T-cell (primary cell): ENCODE measurements at regions not wholly inside any gene's neighbourhood (a gene's known extent, or its start where the extent isn't known, plus 50 kb on each side); places are given as distances from the start of the nearest gene placed in this dataset.

Experiments used
- ATAC-seq, 4 experiments: fragments of 200-7000 bp in 3 of 4; fragments of 150-1000 bp in 1 of 4; cut with Tn5 transposase; replicated peaks in 1 of 4; 1 replicate in 3 of 4; 2 replicates in 1 of 4; pipeline ENCODE4 v1.10.0; 2021; ENCODE audit warnings: moderate library complexity in 3 of 4, mild to moderate bottlenecking in 2 of 4, moderate number of reproducible peaks in 1 of 4
- CTCF ChIA-PET, 2 donors: fragments of 300-600 bp; sonication (Branson Sonifier 250); formaldehyde crosslinking; loops; one replicate each; lab custom pipeline; 2022; ENCODE audit warnings: antibody characterized with exemption in 2 of 2; lab: Charles Lee
- POLR2A ChIA-PET, 2 donors: fragments of 300-600 bp; sonication (Branson Sonifier 250); formaldehyde crosslinking; loops; one replicate each; lab custom pipeline; 2022; ENCODE audit warnings: antibody characterized with exemption in 2 of 2; lab: Charles Lee
- DNase-seq, 35 experiments: peaks; one replicate each; pipeline versions ENCODE4 v3.0.0 to v3.0.0-alpha.2; 2013 to 2023
- H3K27ac ChIP-seq: one replicate; pipeline ENCODE4 v1.5.1; 2013; ENCODE audit warnings: low read length
- H3K27me3 ChIP-seq, 2 experiments: replicated peaks in 1 of 2; 1 replicate in 1 of 2; 2 replicates in 1 of 2; pipeline versions ENCODE4 v1.6.1 to v1.7.0; 2013; ENCODE audit warnings: low read length in 1 of 2, mixed read lengths in 1 of 2; ENCODE audit not compliant: control insufficient read depth in 2 of 2, insufficient read depth in 2 of 2; ENCODE audit errors: extremely low read depth in 1 of 2
- H3K36me3 ChIP-seq, 2 donors: 1 replicate in 1 of 2; 2 replicates in 1 of 2; pipeline versions ENCODE4 v1.6.1 to v1.7.0; 2013; ENCODE audit warnings: low read length in 1 of 2; ENCODE audit not compliant: control insufficient read depth in 2 of 2, insufficient read depth in 1 of 2; ENCODE audit errors: extremely low read depth in 1 of 2
- H3K4me1 ChIP-seq, 2 experiments: 1 replicate in 1 of 2; 2 replicates in 1 of 2; pipeline versions ENCODE4 v1.6.1 to v1.7.0; 2013; ENCODE audit warnings: low read length in 2 of 2, mixed read lengths in 1 of 2; ENCODE audit not compliant: insufficient read depth in 2 of 2, control insufficient read depth in 1 of 2; ENCODE audit errors: extremely low read depth in 1 of 2
- H3K4me3 ChIP-seq, 2 donors: 1 replicate in 1 of 2; 2 replicates in 1 of 2; pipeline versions ENCODE4 v1.5.1 to v1.7.0; 2013; ENCODE audit warnings: mild to moderate bottlenecking in 2 of 2, low read length in 1 of 2, moderate library complexity in 1 of 2; ENCODE audit not compliant: control insufficient read depth in 1 of 2; ENCODE audit errors: extremely low read depth in 1 of 2
- H3K9me3 ChIP-seq: 2 replicates; pipeline ENCODE4 v1.7.0; 2013
- H3K27ac Mint-ChIP-seq, 2 donors: one replicate each; pipeline ENCODE4 v1.8.0; 2020 to 2021; ENCODE audit warnings: mild to moderate bottlenecking in 2 of 2, mixed read lengths in 2 of 2
- H3K27me3 Mint-ChIP-seq, 2 donors: one replicate each; pipeline ENCODE4 v1.8.0; 2021 to 2022; ENCODE audit warnings: mixed read lengths in 2 of 2
- H3K36me3 Mint-ChIP-seq: one replicate; pipeline ENCODE4 v1.8.0; 2021; ENCODE audit warnings: mixed read lengths
- H3K4me1 Mint-ChIP-seq, 3 donors: one replicate each; pipeline ENCODE4 v1.8.0; 2020 to 2022; ENCODE audit warnings: mixed read lengths in 3 of 3, mild to moderate bottlenecking in 1 of 3
- H3K4me3 Mint-ChIP-seq, 3 donors: one replicate each; pipeline ENCODE4 v1.8.0; 2020 to 2022; ENCODE audit warnings: mild to moderate bottlenecking in 3 of 3, mixed read lengths in 3 of 3, moderate library complexity in 3 of 3
- H3K9me3 Mint-ChIP-seq, 3 donors: one replicate each; pipeline ENCODE4 v1.8.0; 2020 to 2022; ENCODE audit warnings: mixed read lengths in 3 of 3
- WGBS: methylation state at CpG from one replicate; pipeline ENCODE4 v1.1.5; 2013; ENCODE audit warnings: missing lambda C conversion rate; ENCODE audit not compliant: insufficient coverage; 5-methylcytosine and 5-hydroxymethylcytosine counted together

GRCh38 chr17:63333869-63334268 lies 112.2 kb downstream of the CYB561 start:
- H3K9me3 ChIP-seq: no peaks in the 10 kb centered on the region
- H3K27me3 ChIP-seq: no peaks in the 10 kb centered on the region
- 100% methylated on average over 1 of the region's 1 CpG for WGBS
- H3K4me3 Mint-ChIP-seq: no peak overlapping the region
- ChIA-PET POLR2A (no interaction called here), CTCF (no interaction called here)
- H3K9me3 Mint-ChIP-seq: no peaks in the 10 kb centered on the region
- H3K4me1 Mint-ChIP-seq: no peaks in the 10 kb centered on the region
- H3K36me3 ChIP-seq: no peaks in the 10 kb centered on the region
- H3K27me3 Mint-ChIP-seq: no peaks in the 10 kb centered on the region
- ATAC-seq (no peak), DNase-seq (no peak)
- H3K4me1 ChIP-seq: no peaks in the 10 kb centered on the region
- peaks cover 29% of the 10 kb centered on the region for H3K36me3 Mint-ChIP-seq
- H3K27ac Mint-ChIP-seq: no peak overlapping the region
- no peak overlapping the region for H3K27ac ChIP-seq
- H3K4me3 ChIP-seq: no peak overlapping the region

DNA sequence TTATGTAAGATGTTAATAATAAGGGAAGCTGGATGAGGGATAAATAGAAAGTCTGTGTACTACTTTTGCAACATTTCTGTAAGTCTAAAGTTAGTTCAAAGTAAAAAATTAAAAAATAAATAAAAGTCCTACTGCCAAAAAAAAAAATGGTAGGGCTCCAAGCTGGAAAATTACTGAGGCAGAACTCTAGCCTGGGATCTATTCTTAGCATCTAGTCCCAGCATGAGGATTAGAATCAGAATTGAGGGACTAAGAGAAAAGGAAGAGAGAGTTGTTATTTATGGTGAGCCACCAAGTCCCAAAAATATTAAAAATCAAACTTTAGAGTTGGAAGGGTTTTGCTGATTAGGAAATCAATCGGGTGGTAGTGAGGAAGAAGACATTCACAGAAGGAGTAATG lies 110.3 kb downstream of the CYB561 start:
- no peaks in the 10 kb centered on the region for H3K9me3 ChIP-seq
- H3K27me3 ChIP-seq: no peaks in the 10 kb centered on the region
- DNase-seq: no peak
- Mint-ChIP-seq H3K4me3 (no peak overlapping the region), H3K36me3 (peaks cover 26% of the 10 kb centered on the region), H3K9me3 (no peaks in the 10 kb centered on the region), H3K4me1 (no peaks in the 10 kb centered on the region), H3K27me3 (no peaks in the 10 kb centered on the region), H3K27ac (no peak overlapping the region)
- ChIA-PET CTCF (no interaction called here), POLR2A (no interaction called here)
- H3K4me3 ChIP-seq: no peak overlapping the region
- 100% methylated on average over 1 of the region's 1 CpG for whole genome bisulfite sequencing
- no peak for ATAC-seq
- H3K4me1 ChIP-seq: no peaks in the 10 kb centered on the region
- no peak overlapping the region for H3K27ac ChIP-seq
- peaks cover 0 to 4% of the 10 kb centered on the region in 2 donors for H3K36me3 ChIP-seq

GRCh38 chr17:63337579-63337978 lies 108.5 kb downstream of the CYB561 start:
- Mint-ChIP-seq H3K4me1 (no peaks in the 10 kb centered on the region), H3K27ac (no peak overlapping the region), H3K27me3 (no peaks in the 10 kb centered on the region), H3K4me3 (no peak overlapping the region), H3K36me3 (peaks cover 24% of the 10 kb centered on the region), H3K9me3 (no peaks in the 10 kb centered on the region)
- peaks cover 3 to 4% of the 10 kb centered on the region in 2 donors for H3K36me3 ChIP-seq
- no peak overlapping the region for H3K27ac ChIP-seq
- ChIA-PET POLR2A (no interaction called here), CTCF (no interaction called here)
- WGBS: 100% methylated on average over 1 of the region's 5 CpGs
- ATAC-seq: no peak
- no peaks in the 10 kb centered on the region for H3K4me1 ChIP-seq
- no peak for DNase-seq
- H3K9me3 ChIP-seq: no peaks in the 10 kb centered on the region
- no peaks in the 10 kb centered on the region for H3K27me3 ChIP-seq
- H3K4me3 ChIP-seq: no peak overlapping the region

GRCh38 chr17:63338272-63338671 lies 107.8 kb downstream of the CYB561 start:
- Mint-ChIP-seq H3K36me3 (peaks cover 23% of the 10 kb centered on the region), H3K27me3 (no peaks in the 10 kb centered on the region), H3K9me3 (no peaks in the 10 kb centered on the region), H3K27ac (no peak overlapping the region), H3K4me3 (no peak overlapping the region), H3K4me1 (no peaks in the 10 kb centered on the region)
- no peak overlapping the region for H3K27ac ChIP-seq
- CTCF ChIA-PET: no interaction called here
- H3K36me3 ChIP-seq: peaks cover 3 to 4% of the 10 kb centered on the region in 2 donors
- POLR2A ChIA-PET: no interaction called here
- DNase-seq: no peak
- no peaks in the 10 kb centered on the region for H3K27me3 ChIP-seq
- no peak for ATAC-seq
- H3K9me3 ChIP-seq: no peaks in the 10 kb centered on the region
- H3K4me3 ChIP-seq: no peak overlapping the region
- H3K4me1 ChIP-seq: no peaks in the 10 kb centered on the region

GRCh38 chr17:63341276-63341675 lies 104.8 kb downstream of the CYB561 start:
- no peaks in the 10 kb centered on the region for H3K4me1 Mint-ChIP-seq
- Histone ChIP-seq H3K27me3 (no peaks in the 10 kb centered on the region), H3K27ac (no peak overlapping the region), H3K9me3 (no peaks in the 10 kb centered on the region), H3K4me1 (no peaks in the 10 kb centered on the region), H3K4me3 (no peak overlapping the region), H3K36me3 (peaks cover 3 to 4% of the 10 kb centered on the region in 2 donors)
- CTCF ChIA-PET: no interaction called here
- no peak overlapping the region for H3K4me3 Mint-ChIP-seq
- peaks cover 30% of the 10 kb centered on the region for H3K36me3 Mint-ChIP-seq
- H3K27me3 Mint-ChIP-seq: no peaks in the 10 kb centered on the region
- POLR2A ChIA-PET: no interaction called here
- ATAC-seq (no peak), DNase-seq (no peak)
- no peaks in the 10 kb centered on the region for H3K9me3 Mint-ChIP-seq
- WGBS: 83% methylated on average over 2 of the region's 3 CpGs
- H3K27ac Mint-ChIP-seq: no peak overlapping the region

- peaks cover 31% of the 10 kb centered on the region for H3K36me3 Mint-ChIP-seq
- CTCF ChIA-PET: interaction anchor here in 1 of 2 donors (0.8 kb wide), 1 partner anchor 792 kb away, joined by 3 read pairs; no protein-coding TSS in a partner anchor
- no peak for DNase-seq
- H3K27me3 ChIP-seq: no peaks in the 10 kb centered on the region
- no peak overlapping the region for H3K27ac Mint-ChIP-seq
- H3K4me3 ChIP-seq: no peak overlapping the region
- POLR2A ChIA-PET: no interaction called here
- no peaks in the 10 kb centered on the region for H3K9me3 Mint-ChIP-seq
- H3K36me3 ChIP-seq: peaks cover 3 to 4% of the 10 kb centered on the region in 2 donors
- no CpG with 5 or more reads among the region's 1 CpG for whole genome bisulfite sequencing
- no peaks in the 10 kb centered on the region for H3K4me1 ChIP-seq
- no peaks in the 10 kb centered on the region for H3K4me1 Mint-ChIP-seq
- no peaks in the 10 kb centered on the region for H3K27me3 Mint-ChIP-seq
- no peak overlapping the region for H3K27ac ChIP-seq
- H3K4me3 Mint-ChIP-seq: no peak overlapping the region
- no peak for ATAC-seq
- H3K9me3 ChIP-seq: no peaks in the 10 kb centered on the region
These were observed 101.7 kb downstream of the CYB561 start for GRCh38 chr17:63344383-63344782.

GRCh38 chr17:63345611-63346010 lies 100.5 kb downstream of the CYB561 start:
- ATAC-seq (no peak), DNase-seq (no peak)
- Histone ChIP-seq H3K36me3 (peaks cover 0 to 3% of the 10 kb centered on the region in 2 donors), H3K9me3 (no peaks in the 10 kb centered on the region), H3K4me3 (no peak overlapping the region), H3K27ac (no peak overlapping the region), H3K4me1 (no peaks in the 10 kb centered on the region), H3K27me3 (no peaks in the 10 kb centered on the region)
- CTCF ChIA-PET: no interaction called here
- POLR2A ChIA-PET: no interaction called here
- Mint-ChIP-seq H3K4me1 (no peaks in the 10 kb centered on the region), H3K27me3 (no peaks in the 10 kb centered on the region), H3K36me3 (peaks cover 33% of the 10 kb centered on the region), H3K9me3 (no peaks in the 10 kb centered on the region), H3K27ac (no peak overlapping the region), H3K4me3 (no peak overlapping the region)
- no CpG with 5 or more reads among the region's 1 CpG for WGBS
